ENCODE measurements at regions not wholly inside any gene's neighbourhood (a gene's known extent, or its start where the extent isn't known, plus 50 kb on each side); places are given as distances from the start of the nearest gene placed in this dataset.

GRCh38 chr13:90237852-90238251 lies 1109.6 kb upstream of the MIR17HG start:
- TF ChIP-seq POLR2A (IDR thresholded peaks at IDR 0.05; ENCODE audit: low read length) (no peak), GATA1 (IDR thresholded peaks at IDR 0.05; ENCODE audit: low read depth, low read length) (no peak)

All from erythroblast (primary cell).